Uterus (tissue), 2 donors: ENCODE measurements at regions not wholly inside any gene's neighbourhood (a gene's known extent, or its start where the extent isn't known, plus 50 kb on each side); places are given as distances from the start of the nearest gene placed in this dataset.

Experiments
- POLR2A ChIP-seq, 2 donors: fragments of 450-650 bp; IDR thresholded peaks; one replicate each; pipeline ENCODE4 v1.6.1; 2016; ENCODE audit warnings: antibody characterized with exemption in 2 of 2, mild to moderate bottlenecking in 1 of 2, moderate library complexity in 1 of 2
- TF ChIP-seq, protein P1 (sequence below), 4 experiments: fragments of 200-600 bp in 2 of 4; fragments of 450-650 bp in 2 of 4; sonication (generic) in 2 of 4; IDR thresholded peaks; one replicate each; pipeline ENCODE4 v1.5.1; 2016 to 2019; ENCODE audit warnings: antibody characterized with exemption in 4 of 4, mild to moderate bottlenecking in 2 of 4, moderate library complexity in 1 of 4

GRCh38 chr11:24064309-24064903 lies 432.4 kb upstream of the LUZP2 start:
- TF ChIP-seq POLR2A (IDR thresholded peaks at IDR 0.05) = no peak
- TF ChIP-seq, protein P1, sequence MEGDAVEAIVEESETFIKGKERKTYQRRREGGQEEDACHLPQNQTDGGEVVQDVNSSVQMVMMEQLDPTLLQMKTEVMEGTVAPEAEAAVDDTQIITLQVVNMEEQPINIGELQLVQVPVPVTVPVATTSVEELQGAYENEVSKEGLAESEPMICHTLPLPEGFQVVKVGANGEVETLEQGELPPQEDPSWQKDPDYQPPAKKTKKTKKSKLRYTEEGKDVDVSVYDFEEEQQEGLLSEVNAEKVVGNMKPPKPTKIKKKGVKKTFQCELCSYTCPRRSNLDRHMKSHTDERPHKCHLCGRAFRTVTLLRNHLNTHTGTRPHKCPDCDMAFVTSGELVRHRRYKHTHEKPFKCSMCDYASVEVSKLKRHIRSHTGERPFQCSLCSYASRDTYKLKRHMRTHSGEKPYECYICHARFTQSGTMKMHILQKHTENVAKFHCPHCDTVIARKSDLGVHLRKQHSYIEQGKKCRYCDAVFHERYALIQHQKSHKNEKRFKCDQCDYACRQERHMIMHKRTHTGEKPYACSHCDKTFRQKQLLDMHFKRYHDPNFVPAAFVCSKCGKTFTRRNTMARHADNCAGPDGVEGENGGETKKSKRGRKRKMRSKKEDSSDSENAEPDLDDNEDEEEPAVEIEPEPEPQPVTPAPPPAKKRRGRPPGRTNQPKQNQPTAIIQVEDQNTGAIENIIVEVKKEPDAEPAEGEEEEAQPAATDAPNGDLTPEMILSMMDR (IDR thresholded peaks at IDR 0.05) = no peak
